ENCODE measurements at regions not wholly inside any gene's neighbourhood (a gene's known extent, or its start where the extent isn't known, plus 50 kb on each side); places are given as distances from the start of the nearest gene placed in this dataset.

- Histone ChIP-seq H3K36me3 (no peaks in the 10 kb centered on the region), H3K27me3 (no peaks in the 10 kb centered on the region), H3K4me1 (ENCODE audit: low read depth) (no peaks in the 10 kb centered on the region), H3K27ac (no peak overlapping the region), H3K9me3 (ENCODE audit: low read depth) (no peaks in the 10 kb centered on the region), H3K4me3 (no peak overlapping the region)
- DNase-seq (ENCODE audit: low read depth in 1 of 2, low spot score in 1 of 2): no peak
- no peak for TF ChIP-seq CTCF (IDR thresholded peaks at IDR 0.05; ENCODE audit: low read depth, low read length)
Measured at GRCh38 chr2:220070349-220070748, 442.9 kb downstream of the SLC4A3 start.

- Histone ChIP-seq H3K27ac (no peak overlapping the region), H3K36me3 (no peaks in the 10 kb centered on the region), H3K27me3 (no peaks in the 10 kb centered on the region), H3K9me3 (ENCODE audit: low read depth) (no peaks in the 10 kb centered on the region), H3K4me1 (ENCODE audit: low read depth) (no peaks in the 10 kb centered on the region), H3K4me3 (no peak overlapping the region)
- TF ChIP-seq CTCF (IDR thresholded peaks at IDR 0.05; ENCODE audit: low read depth, low read length): no peak
- DNase-seq (ENCODE audit: low read depth in 1 of 2, low spot score in 1 of 2): no peak
Measured at GRCh38 chr2:220071696-220072095, 444.3 kb downstream of the SLC4A3 start.

GRCh38 chr2:220072669-220073220 lies 445.3 kb downstream of the SLC4A3 start:
- Histone ChIP-seq H3K36me3 (no peaks in the 10 kb centered on the region), H3K27me3 (no peaks in the 10 kb centered on the region), H3K9me3 (ENCODE audit: low read depth) (no peaks in the 10 kb centered on the region), H3K27ac (no peak overlapping the region), H3K4me3 (no peak overlapping the region), H3K4me1 (ENCODE audit: low read depth) (no peaks in the 10 kb centered on the region)
- TF ChIP-seq CTCF (IDR thresholded peaks at IDR 0.05; ENCODE audit: low read depth, low read length): no peak
- no peak for DNase-seq (ENCODE audit: low read depth in 1 of 2, low spot score in 1 of 2)

GRCh38 chr2:220075835-220076234 lies 448.4 kb downstream of the SLC4A3 start:
- Histone ChIP-seq H3K36me3 (no peaks in the 10 kb centered on the region), H3K9me3 (ENCODE audit: low read depth) (no peaks in the 10 kb centered on the region), H3K27me3 (no peaks in the 10 kb centered on the region), H3K4me3 (no peak overlapping the region), H3K27ac (no peak overlapping the region), H3K4me1 (ENCODE audit: low read depth) (no peaks in the 10 kb centered on the region)
- peak in 1 of 2 donors; percentile 12 for DNase-seq (ENCODE audit: low read depth in 1 of 2, low spot score in 1 of 2)
- no peak for TF ChIP-seq CTCF (IDR thresholded peaks at IDR 0.05; ENCODE audit: low read depth, low read length)

- peak; percentile 27 to 78 for DNase-seq (ENCODE audit: low read depth in 1 of 2, low spot score in 1 of 2)
- Histone ChIP-seq H3K27me3 (no peaks in the 10 kb centered on the region), H3K36me3 (no peaks in the 10 kb centered on the region), H3K4me1 (ENCODE audit: low read depth) (peaks cover 3% of the 10 kb centered on the region), H3K4me3 (no peak overlapping the region), H3K27ac (no peak overlapping the region), H3K9me3 (ENCODE audit: low read depth) (no peaks in the 10 kb centered on the region)
- TF ChIP-seq CTCF (IDR thresholded peaks at IDR 0.05; ENCODE audit: low read depth, low read length): peak; percentile 58
Measured at GRCh38 chr2:220076734-220077133, 449.3 kb downstream of the SLC4A3 start.

GRCh38 chr2:220077488-220077887 lies 450.1 kb downstream of the SLC4A3 start:
- H3K27me3 ChIP-seq: no peaks in the 10 kb centered on the region
- no peaks in the 10 kb centered on the region for H3K9me3 ChIP-seq (ENCODE audit: low read depth)
- no peaks in the 10 kb centered on the region for H3K36me3 ChIP-seq
- peak in 1 of 2 donors; percentile 90 for DNase-seq (ENCODE audit: low read depth in 1 of 2, low spot score in 1 of 2)
- H3K4me3 ChIP-seq: no peak overlapping the region
- H3K4me1 ChIP-seq (ENCODE audit: low read depth): peaks cover 3% of the 10 kb centered on the region
- H3K27ac ChIP-seq: no peak overlapping the region
- TF ChIP-seq CTCF (IDR thresholded peaks at IDR 0.05; ENCODE audit: low read depth, low read length): no peak

Data from cardiac muscle cell (in vitro differentiated cells and primary cell).